ENCODE measurements at regions not wholly inside any gene's neighbourhood (a gene's known extent, or its start where the extent isn't known, plus 50 kb on each side); places are given as distances from the start of the nearest gene placed in this dataset.

DNA sequence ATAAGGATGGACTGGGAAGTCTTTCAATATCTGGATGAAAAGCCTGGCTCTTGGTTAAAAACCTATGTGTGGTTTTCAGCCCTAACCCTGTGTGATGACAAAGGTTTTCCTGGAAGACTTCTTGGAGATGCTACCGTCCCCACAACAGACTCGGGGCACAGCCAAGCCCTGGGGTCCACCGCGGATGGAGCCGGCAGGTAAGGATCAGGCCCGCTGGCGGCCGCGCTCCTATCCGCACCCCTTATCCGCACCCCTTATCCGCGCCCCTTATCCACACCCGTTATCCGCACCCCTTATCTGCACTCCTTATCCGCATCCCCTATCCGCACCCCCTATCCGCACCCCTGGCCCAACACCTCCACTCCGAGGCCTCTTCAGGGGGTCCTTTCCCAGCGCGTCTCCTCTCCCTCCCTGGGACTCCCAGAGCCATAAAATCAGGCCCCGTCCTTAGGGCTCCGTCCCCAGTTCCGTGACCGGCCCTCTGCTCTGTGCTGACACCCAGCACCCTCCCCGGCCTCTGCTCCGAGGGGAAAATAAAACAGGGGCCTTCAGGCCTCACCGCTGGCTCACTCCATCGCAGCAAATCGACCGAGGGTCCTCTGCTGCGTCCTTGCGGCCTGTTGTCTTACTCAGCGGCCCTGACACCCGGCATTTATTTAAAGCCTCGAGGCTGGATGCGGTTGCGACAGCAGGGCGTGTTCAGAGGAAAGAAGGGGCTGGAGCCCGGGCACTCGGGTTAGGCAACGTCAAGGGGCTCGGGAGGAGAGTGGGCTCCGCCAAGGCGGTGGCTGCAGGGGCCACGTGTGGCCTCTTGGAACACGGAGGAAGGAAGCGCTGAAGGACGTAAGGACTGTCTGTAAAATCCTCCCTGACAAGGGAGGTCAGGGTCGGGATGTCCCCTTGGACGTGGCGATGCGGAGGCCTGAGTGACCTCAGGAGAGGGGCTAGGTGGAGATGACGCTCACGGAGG, 215.1 kb upstream of the ADARB2 start:
- no peak for TF ChIP-seq CTCF (IDR thresholded peaks at IDR 0.05; ENCODE audit: insufficient read depth, low read length)
- no peak for DNase-seq (ENCODE audit: low read depth)
- no peak overlapping the region for H3K4me3 ChIP-seq (ENCODE audit: low read depth, low read length)

DNA sequence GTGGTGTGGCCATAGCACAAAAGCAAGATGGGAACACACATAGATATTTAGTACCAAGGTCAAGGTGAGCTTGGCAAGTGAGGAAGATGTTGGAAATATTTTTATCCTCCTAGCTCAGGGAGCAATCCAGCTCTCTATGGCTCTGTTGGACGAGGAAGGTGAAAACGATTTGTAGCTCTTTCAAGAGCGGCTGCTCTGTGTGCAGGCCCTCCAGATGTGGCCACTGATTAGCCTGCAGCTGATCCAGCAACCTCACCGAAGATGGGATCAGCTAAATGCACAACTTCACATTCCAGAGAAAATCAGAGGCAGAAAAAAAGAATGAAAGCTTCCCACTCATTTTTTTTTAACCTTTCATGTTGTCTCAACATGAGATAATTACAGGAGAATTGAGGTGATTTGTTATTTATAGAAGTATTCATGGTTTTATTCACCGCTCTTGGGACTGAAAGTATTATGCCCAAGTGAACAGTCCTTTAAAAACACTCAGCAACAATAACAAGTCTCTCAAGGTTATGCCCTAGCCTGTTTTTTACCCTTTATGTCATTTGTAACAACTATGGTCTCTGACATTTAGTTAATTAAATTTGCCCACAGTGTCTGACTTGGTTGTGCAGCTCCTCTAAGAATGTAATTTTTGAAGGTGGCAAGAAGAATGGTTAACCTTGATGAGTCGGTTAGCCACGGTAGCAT, 213.6 kb upstream of the ADARB2 start:
- H3K4me3 ChIP-seq (ENCODE audit: low read depth, low read length): no peak overlapping the region
- no peak for TF ChIP-seq CTCF (IDR thresholded peaks at IDR 0.05; ENCODE audit: insufficient read depth, low read length)

DNA sequence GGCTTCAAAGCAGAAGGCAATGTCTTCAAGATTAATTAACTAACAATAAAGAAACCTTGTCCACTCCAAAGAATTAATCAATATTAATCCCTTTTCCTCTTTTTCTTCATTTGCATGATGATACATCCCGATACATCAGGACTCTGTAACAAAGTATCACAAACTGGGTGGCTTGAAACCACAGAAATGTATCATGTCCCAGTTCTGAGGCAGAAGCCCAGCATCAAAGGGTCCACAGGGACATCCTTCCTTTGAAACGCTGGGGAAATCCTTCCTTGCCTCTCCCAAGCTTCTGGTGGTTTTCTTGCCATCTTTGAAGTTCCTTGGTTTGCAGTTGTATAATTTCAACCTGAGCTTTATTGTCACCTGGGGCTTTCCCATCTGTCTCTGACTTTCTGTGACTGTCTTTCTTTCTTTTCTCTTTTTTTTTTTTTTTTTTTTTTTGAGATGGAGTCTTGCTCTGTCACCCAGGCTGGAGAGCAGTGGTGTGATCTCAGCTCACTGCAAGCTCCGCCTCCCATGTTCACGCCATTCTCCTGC, 210.2 kb upstream of the ADARB2 start:
- TF ChIP-seq CTCF (IDR thresholded peaks at IDR 0.05; ENCODE audit: insufficient read depth, low read length): no peak
- no peak for DNase-seq (ENCODE audit: low read depth)
- no peak overlapping the region for H3K4me3 ChIP-seq (ENCODE audit: low read depth, low read length)

More for the DNA sequence above, 213.6 kb upstream of the ADARB2 start:
- DNase-seq (ENCODE audit: low read depth): no peak

- no peak for TF ChIP-seq CTCF (IDR thresholded peaks at IDR 0.05; ENCODE audit: insufficient read depth, low read length)
- no peak overlapping the region for H3K4me3 ChIP-seq (ENCODE audit: low read depth, low read length)
- no peak for DNase-seq (ENCODE audit: low read depth)
Measured at GRCh38 chr10:1944487-1944886, 207.2 kb upstream of the ADARB2 start.

GRCh38 chr10:1942478-1942877, 205.2 kb upstream of the ADARB2 start:
- DNase-seq (ENCODE audit: low read depth): no peak
- TF ChIP-seq CTCF (IDR thresholded peaks at IDR 0.05; ENCODE audit: insufficient read depth, low read length): no peak
- no peak overlapping the region for H3K4me3 ChIP-seq (ENCODE audit: low read depth, low read length)

DNA sequence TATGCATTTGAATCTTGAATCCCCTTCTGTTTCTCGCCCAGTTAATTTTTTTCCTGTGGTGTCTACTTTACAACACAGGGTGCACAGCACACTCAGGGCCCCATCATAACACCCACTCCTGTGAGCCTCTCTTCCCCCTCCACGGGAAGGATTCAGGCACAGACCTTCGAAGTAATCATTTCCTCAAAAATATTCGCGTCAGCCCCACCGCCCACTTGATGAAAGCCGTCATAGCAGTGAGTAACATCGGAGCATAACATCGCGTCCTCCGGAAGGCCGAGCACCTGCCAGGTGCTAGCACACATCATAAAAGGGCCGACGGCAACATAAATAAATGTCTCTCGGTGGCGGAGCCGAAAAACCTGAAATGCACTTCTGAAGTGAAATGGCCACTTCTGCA, 201.7 kb upstream of the ADARB2 start:
- no peak for DNase-seq (ENCODE audit: low read depth)
- TF ChIP-seq CTCF (IDR thresholded peaks at IDR 0.05; ENCODE audit: insufficient read depth, low read length): no peak
- H3K4me3 ChIP-seq (ENCODE audit: low read depth, low read length): no peak overlapping the region
